Activated CD8-positive, alpha-beta memory T cell treated with anti-CD3 and anti-CD28 coated beads, Interleukin-2, amount 10 ng/mL, durations not matched to agents 7 days and 5 days (primary cell): ENCODE measurements at regions not wholly inside any gene's neighbourhood (a gene's known extent, or its start where the extent isn't known, plus 50 kb on each side); places are given as distances from the start of the nearest gene placed in this dataset.

ENCODE experiments used
- ATAC-seq: fragments of 150-1000 bp; cut with Tn5 transposase; one replicate; pipeline ENCODE4 v1.10.0; 2021; ENCODE audit warnings: moderate library complexity
- CTCF ChIA-PET: fragments of 350-600 bp; sonication (Branson Sonifier 250); formaldehyde crosslinking; loops from one replicate; lab custom pipeline; 2021; ENCODE audit warnings: antibody characterized with exemption; lab: Charles Lee
- DNase-seq: peaks from one replicate; pipeline ENCODE4 v3.0.0-alpha.2; 2020
- H3K27ac Mint-ChIP-seq: one replicate; pipeline ENCODE4 v1.8.0; 2021; ENCODE audit warnings: mild to moderate bottlenecking, mixed read lengths
- H3K27me3 Mint-ChIP-seq: one replicate; pipeline ENCODE4 v1.8.0; 2021; ENCODE audit warnings: mixed read lengths
- H3K36me3 Mint-ChIP-seq: one replicate; pipeline ENCODE4 v1.8.0; 2021; ENCODE audit warnings: mild to moderate bottlenecking, mixed read lengths
- H3K4me1 Mint-ChIP-seq: one replicate; pipeline ENCODE4 v1.8.0; 2021; ENCODE audit warnings: mixed read lengths
- H3K4me3 Mint-ChIP-seq: one replicate; pipeline ENCODE4 v1.8.0; 2021; ENCODE audit warnings: mild to moderate bottlenecking, moderate library complexity, mixed read lengths
- H3K9me3 Mint-ChIP-seq: one replicate; pipeline ENCODE4 v1.8.0; 2022; ENCODE audit warnings: low read depth, mixed read lengths

DNA sequence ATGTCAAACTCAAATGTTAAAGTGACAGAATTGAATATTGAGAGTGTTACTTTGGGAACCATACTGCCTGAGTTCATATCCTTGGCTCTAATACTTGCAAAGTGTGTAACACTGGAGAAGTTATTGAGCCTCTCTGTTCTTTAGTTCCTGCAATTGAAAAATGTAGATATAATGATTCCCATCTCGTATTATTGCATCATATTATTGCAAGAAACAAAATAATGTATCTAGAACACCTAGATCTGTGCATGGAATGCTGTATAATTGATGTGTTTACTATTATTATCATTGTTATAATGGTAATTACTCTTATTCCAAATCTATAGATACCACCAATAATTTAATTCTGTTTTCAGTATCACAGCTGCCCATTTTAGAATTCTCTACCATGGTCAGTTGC, 310.3 kb downstream of the GABRG2 start:
- peaks cover 4% of the 10 kb centered on the region for H3K9me3 Mint-ChIP-seq
- H3K27ac Mint-ChIP-seq: no peak overlapping the region
- H3K4me1 Mint-ChIP-seq: no peaks in the 10 kb centered on the region
- CTCF ChIA-PET: no interaction called here
- no peak for ATAC-seq
- no peaks in the 10 kb centered on the region for H3K36me3 Mint-ChIP-seq
- no peaks in the 10 kb centered on the region for H3K27me3 Mint-ChIP-seq
- no peak for DNase-seq
- H3K4me3 Mint-ChIP-seq: no peak overlapping the region

GRCh38 chr5:162382839-162383238, 315.3 kb downstream of the GABRG2 start:
- no peak for DNase-seq
- CTCF ChIA-PET: no interaction called here
- no peak for ATAC-seq
- Mint-ChIP-seq H3K4me1 (no peaks in the 10 kb centered on the region), H3K4me3 (no peak overlapping the region), H3K9me3 (peaks cover 9% of the 10 kb centered on the region), H3K27ac (no peak overlapping the region), H3K36me3 (no peaks in the 10 kb centered on the region), H3K27me3 (no peaks in the 10 kb centered on the region)

DNA sequence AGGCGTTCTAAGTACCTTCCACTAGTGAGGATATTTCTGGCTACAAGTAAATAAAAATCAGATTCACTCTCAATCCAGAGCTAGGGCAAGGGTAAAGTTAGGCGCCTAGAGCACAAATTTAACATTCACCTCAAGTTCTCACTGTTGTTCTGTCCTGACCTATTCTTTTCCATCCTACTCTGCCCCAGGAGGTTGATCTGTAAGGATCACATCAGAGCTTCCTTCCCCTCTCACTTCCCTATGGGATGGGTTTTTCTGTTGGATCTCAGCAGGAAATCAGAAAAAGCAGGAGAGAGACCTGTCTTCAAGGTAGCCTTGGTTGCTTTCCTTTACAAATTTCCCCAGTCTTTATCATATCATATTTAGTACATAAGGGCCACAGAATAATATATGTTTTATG, 316.7 kb downstream of the GABRG2 start:
- CTCF ChIA-PET: no interaction called here
- no peak for DNase-seq
- H3K27me3 Mint-ChIP-seq: no peaks in the 10 kb centered on the region
- H3K36me3 Mint-ChIP-seq: no peaks in the 10 kb centered on the region
- no peak for ATAC-seq
- peaks cover 6% of the 10 kb centered on the region for H3K9me3 Mint-ChIP-seq
- no peak overlapping the region for H3K4me3 Mint-ChIP-seq
- no peaks in the 10 kb centered on the region for H3K4me1 Mint-ChIP-seq
- no peak overlapping the region for H3K27ac Mint-ChIP-seq

- CTCF ChIA-PET: no interaction called here
- Mint-ChIP-seq H3K4me1 (no peaks in the 10 kb centered on the region), H3K27me3 (no peaks in the 10 kb centered on the region), H3K27ac (no peak overlapping the region), H3K4me3 (no peak overlapping the region), H3K36me3 (no peaks in the 10 kb centered on the region), H3K9me3 (peaks cover 7% of the 10 kb centered on the region)
- DNase-seq (no peak), ATAC-seq (no peak)
Observed at GRCh38 chr5:162391833-162392232, 324.3 kb downstream of the GABRG2 start.

DNA sequence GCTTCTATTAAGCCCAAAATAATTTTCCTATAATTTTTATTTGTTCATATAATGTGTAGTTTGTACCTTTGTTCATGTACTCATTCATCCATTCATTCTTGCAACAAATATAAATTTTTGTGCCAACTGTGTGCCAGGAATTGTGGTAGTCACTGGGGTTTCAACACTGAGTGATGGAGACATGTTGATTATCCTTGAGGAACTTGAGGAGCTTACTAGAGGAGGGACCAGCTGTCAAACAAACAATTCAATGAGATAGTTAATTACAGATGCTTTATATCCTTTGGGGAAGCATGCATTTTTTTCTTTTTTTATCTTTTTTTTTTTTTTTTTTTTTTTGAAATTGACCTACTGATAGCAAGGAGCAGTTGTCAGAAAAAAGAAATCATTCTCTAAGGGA, 324.8 kb downstream of the GABRG2 start:
- Mint-ChIP-seq H3K4me1 (no peaks in the 10 kb centered on the region), H3K9me3 (peaks cover 6% of the 10 kb centered on the region), H3K4me3 (no peak overlapping the region), H3K27me3 (no peaks in the 10 kb centered on the region), H3K36me3 (no peaks in the 10 kb centered on the region), H3K27ac (no peak overlapping the region)
- no peak for ATAC-seq
- CTCF ChIA-PET: no interaction called here
- no peak for DNase-seq

DNA sequence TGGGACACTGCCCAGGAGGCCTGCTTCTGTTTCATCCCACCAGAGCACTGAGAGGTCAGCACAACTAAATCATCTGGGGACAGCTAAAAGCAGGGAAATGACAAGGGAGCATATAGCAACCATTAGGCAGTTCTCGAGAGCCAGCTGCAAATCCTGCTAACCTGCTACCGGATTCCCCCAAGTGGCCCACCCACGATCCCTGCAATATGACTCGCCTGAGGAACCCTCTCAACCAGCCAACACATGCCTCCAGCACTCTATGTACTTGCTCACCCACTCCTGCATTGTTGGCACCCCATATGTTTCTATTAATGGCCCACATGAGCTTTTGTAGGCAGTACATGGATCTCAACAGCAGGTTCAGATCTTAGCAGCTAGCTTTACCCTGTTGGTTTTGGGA, 326.0 kb downstream of the GABRG2 start:
- no peak overlapping the region for H3K27ac Mint-ChIP-seq
- DNase-seq (no peak), ATAC-seq (no peak)
- no peaks in the 10 kb centered on the region for H3K27me3 Mint-ChIP-seq
- no peaks in the 10 kb centered on the region for H3K4me1 Mint-ChIP-seq
- CTCF ChIA-PET: no interaction called here
- no peaks in the 10 kb centered on the region for H3K36me3 Mint-ChIP-seq
- no peak overlapping the region for H3K4me3 Mint-ChIP-seq
- peaks cover 6% of the 10 kb centered on the region for H3K9me3 Mint-ChIP-seq

DNA sequence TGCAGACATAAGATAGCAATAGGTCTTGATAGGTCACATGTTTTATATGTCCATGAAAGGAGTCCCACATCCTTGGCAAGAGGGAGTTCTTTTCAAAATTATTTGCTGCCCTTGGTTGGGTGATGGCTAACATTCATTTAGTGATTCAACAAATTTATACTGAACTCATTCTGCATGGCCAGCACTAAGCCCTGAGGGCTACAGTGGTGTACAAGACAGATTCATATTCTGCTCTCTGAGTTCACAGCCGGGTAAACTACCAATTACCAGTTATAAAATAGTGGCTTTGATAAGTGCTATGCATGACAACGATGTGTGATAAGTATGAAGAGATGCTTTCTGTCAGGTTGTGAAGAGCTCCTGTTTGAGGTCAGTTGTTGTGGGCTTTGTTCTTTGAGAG, 340.0 kb downstream of the GABRG2 start:
- Mint-ChIP-seq H3K9me3 (peaks cover 2% of the 10 kb centered on the region), H3K4me1 (no peaks in the 10 kb centered on the region), H3K27me3 (no peaks in the 10 kb centered on the region), H3K27ac (no peak overlapping the region), H3K4me3 (no peak overlapping the region), H3K36me3 (no peaks in the 10 kb centered on the region)
- ATAC-seq (no peak), DNase-seq (no peak)
- CTCF ChIA-PET: no interaction called here

GRCh38 chr5:162410365-162410764, 342.8 kb downstream of the GABRG2 start:
- Mint-ChIP-seq H3K27me3 (no peaks in the 10 kb centered on the region), H3K4me1 (no peaks in the 10 kb centered on the region), H3K4me3 (no peak overlapping the region), H3K27ac (no peak overlapping the region), H3K9me3 (peaks cover 5% of the 10 kb centered on the region), H3K36me3 (no peaks in the 10 kb centered on the region)
- DNase-seq: no peak
- CTCF ChIA-PET: no interaction called here
- ATAC-seq: no peak

DNA sequence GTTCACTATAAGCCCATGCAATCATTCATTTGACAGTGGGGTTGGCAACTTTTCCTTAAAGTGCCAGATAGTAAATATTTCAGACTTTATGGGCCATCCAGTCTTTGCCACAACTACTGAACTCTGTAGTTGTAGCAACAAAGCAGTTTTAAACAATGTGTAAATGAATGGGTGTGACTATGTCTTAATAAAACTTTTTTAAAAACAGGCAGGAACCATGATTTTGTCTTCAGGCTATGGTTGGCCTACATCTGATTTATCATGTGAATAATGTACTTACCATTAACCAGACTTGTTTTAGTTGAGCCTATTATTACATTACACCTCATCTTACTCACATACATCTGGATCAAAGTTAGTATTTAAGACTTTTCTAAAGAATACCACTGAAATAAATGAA, 361.6 kb downstream of the GABRG2 start:
- Mint-ChIP-seq H3K9me3 (peaks cover 2% of the 10 kb centered on the region), H3K36me3 (no peaks in the 10 kb centered on the region), H3K27ac (no peak overlapping the region), H3K27me3 (no peaks in the 10 kb centered on the region), H3K4me1 (no peaks in the 10 kb centered on the region), H3K4me3 (no peak overlapping the region)
- DNase-seq (no peak), ATAC-seq (no peak)
- CTCF ChIA-PET: no interaction called here

GRCh38 chr5:162434281-162434680, 366.7 kb downstream of the GABRG2 start:
- H3K4me1 Mint-ChIP-seq: no peaks in the 10 kb centered on the region

GRCh38 chr5:162436055-162436454, 368.5 kb downstream of the GABRG2 start:
- ATAC-seq (no peak), DNase-seq (no peak)
- H3K27ac Mint-ChIP-seq: no peak overlapping the region
- CTCF ChIA-PET: no interaction called here
- no peak overlapping the region for H3K4me3 Mint-ChIP-seq
- H3K4me1 Mint-ChIP-seq: no peaks in the 10 kb centered on the region
- H3K27me3 Mint-ChIP-seq: no peaks in the 10 kb centered on the region
- H3K9me3 Mint-ChIP-seq: peaks cover 2% of the 10 kb centered on the region
- no peaks in the 10 kb centered on the region for H3K36me3 Mint-ChIP-seq

More at GRCh38 chr5:162434281-162434680, 366.7 kb downstream of the GABRG2 start:
- H3K4me3 Mint-ChIP-seq: no peak overlapping the region
- no peaks in the 10 kb centered on the region for H3K36me3 Mint-ChIP-seq
- no peak for ATAC-seq
- no peaks in the 10 kb centered on the region for H3K9me3 Mint-ChIP-seq
- CTCF ChIA-PET: no interaction called here
- no peaks in the 10 kb centered on the region for H3K27me3 Mint-ChIP-seq
- DNase-seq: no peak
- H3K27ac Mint-ChIP-seq: no peak overlapping the region

GRCh38 chr5:162444129-162444762, 376.7 kb downstream of the GABRG2 start:
- H3K4me1 Mint-ChIP-seq: no peaks in the 10 kb centered on the region
- H3K27me3 Mint-ChIP-seq: no peaks in the 10 kb centered on the region
- ATAC-seq (no peak), DNase-seq (no peak)
- H3K9me3 Mint-ChIP-seq: peaks cover 4% of the 10 kb centered on the region
- no peaks in the 10 kb centered on the region for H3K36me3 Mint-ChIP-seq
- H3K27ac Mint-ChIP-seq: no peak overlapping the region
- CTCF ChIA-PET: no interaction called here
- no peak overlapping the region for H3K4me3 Mint-ChIP-seq

DNA sequence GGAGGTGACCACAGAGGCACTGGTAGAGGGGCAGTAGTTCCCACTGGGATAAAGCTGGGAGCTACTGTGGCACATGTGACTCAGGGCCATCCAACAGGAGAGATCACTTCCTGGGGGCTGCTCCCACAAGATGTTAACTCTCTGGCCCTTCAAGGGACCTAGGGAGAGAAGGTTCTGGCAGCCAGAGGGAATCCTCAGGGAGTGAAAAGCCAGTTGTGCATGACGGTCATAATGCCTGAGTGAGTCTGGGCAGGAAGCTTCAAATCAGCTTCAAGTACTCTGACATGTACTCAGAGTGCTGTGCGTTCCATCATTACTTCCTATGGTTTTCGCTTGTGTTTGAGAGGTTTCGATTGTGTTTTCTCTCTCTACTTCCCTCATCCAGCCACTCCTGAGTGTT, 388.5 kb downstream of the GABRG2 start:
- no peaks in the 10 kb centered on the region for H3K27me3 Mint-ChIP-seq
- ATAC-seq: no peak
- H3K36me3 Mint-ChIP-seq: no peaks in the 10 kb centered on the region
- CTCF ChIA-PET: no interaction called here
- peaks cover 14% of the 10 kb centered on the region for H3K9me3 Mint-ChIP-seq
- no peak overlapping the region for H3K4me3 Mint-ChIP-seq
- no peaks in the 10 kb centered on the region for H3K4me1 Mint-ChIP-seq
- H3K27ac Mint-ChIP-seq: no peak overlapping the region
- no peak for DNase-seq

DNA sequence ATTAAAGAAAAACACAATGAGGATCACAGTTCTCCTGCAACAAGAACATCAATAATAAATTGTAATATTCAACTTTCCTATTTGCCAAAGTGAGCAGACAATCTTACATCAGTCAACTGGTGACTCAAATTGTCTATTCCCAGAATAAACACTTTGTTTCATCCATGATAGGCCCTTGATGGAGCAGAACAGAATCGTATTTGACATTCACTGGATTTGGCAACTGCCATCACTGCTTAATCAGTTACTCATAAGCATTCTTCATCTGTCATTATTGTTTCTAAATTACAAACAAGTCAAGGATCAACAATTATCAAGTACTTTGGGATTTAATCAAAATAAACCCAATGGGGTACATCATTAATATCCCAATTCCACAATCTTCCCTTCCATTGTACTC, 398.4 kb downstream of the GABRG2 start:
- no peaks in the 10 kb centered on the region for H3K36me3 Mint-ChIP-seq
- no peak overlapping the region for H3K27ac Mint-ChIP-seq
- CTCF ChIA-PET: no interaction called here
- no peak for DNase-seq
- H3K4me1 Mint-ChIP-seq: no peaks in the 10 kb centered on the region
- peaks cover 2% of the 10 kb centered on the region for H3K9me3 Mint-ChIP-seq
- H3K27me3 Mint-ChIP-seq: no peaks in the 10 kb centered on the region
- no peak for ATAC-seq
- no peak overlapping the region for H3K4me3 Mint-ChIP-seq
